HL-60 (cell line): ENCODE measurements at regions not wholly inside any gene's neighbourhood (a gene's known extent, or its start where the extent isn't known, plus 50 kb on each side); places are given as distances from the start of the nearest gene placed in this dataset.

Source experiments
- GABPA ChIP-seq: IDR thresholded peaks from 2 replicates; pipeline ENCODE4 v1.6.1; 2012; ENCODE audit warnings: low read depth
- POLR2AphosphoS5 ChIP-seq: IDR thresholded peaks from 2 replicates; pipeline ENCODE4 v1.6.1; 2012; ENCODE audit warnings: low read depth

GRCh38 chr2:56104962-56105361 is 78.8 kb upstream of the CCDC85A start:
- TF ChIP-seq POLR2AphosphoS5 (no peak), GABPA (no peak)
